Right ventricle myocardium inferior (tissue), 1 donor: ENCODE measurements at regions not wholly inside any gene's neighbourhood (a gene's known extent, or its start where the extent isn't known, plus 50 kb on each side); places are given as distances from the start of the nearest gene placed in this dataset.

Experiments used
- ATAC-seq: fragments of 200-7000 bp; cut with Tn5 transposase; one replicate; pipeline ENCODE4 v1.9.1; 2020; ENCODE audit warnings: mild to moderate bottlenecking, moderate library complexity
- DNase-seq: peaks from one replicate; pipeline ENCODE4 v3.0.0; 2021; ENCODE audit errors: missing footprints
- intact Hi-C: fragments of 100-400 bp; cut with DNase I; formaldehyde crosslinking; loops from one replicate; pipeline ENCODE4 v1.11.0; 2022
- donor health status: DM: no; HTN: yes; CAD: no; lungs with severe emphysema.

DNA sequence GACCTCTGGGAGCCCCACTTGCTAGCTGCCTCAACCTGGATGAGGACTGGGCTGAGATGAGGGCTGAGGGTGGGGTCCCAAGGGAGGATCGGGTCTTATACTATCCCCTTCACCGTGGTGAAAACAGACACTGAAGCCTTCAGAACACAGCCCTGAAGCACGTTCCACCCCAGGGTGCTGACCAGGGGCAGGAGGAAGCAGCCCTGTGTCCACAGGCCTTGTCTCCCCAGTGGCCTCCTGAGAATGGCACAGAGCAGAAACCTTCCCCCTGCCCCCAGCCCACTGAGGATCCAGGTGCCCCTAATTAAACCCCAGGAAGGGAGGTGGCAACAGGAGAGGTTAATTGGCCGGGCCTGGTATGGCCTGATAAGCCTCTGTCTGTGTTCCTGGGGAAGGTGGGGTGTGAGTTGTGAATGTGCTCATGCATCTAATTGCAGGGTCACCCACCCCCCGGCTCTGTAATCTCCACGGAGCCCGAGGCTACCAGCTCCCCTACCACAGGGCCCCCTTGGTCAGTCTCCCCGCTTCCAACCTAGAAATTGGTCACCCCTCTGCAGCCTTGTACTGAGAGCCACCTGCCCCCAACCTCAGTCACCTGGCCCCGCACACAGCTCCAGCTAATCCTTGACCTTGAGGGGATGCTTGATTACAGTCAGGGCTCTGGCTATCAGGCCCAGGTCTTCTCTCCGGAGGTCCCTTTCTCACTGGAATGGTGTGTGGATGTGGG, 159.0 kb upstream of the UNC5B start:
- DNase-seq: no peak
- intact Hi-C loops: no loop called here
- ATAC-seq: no peak

DNA sequence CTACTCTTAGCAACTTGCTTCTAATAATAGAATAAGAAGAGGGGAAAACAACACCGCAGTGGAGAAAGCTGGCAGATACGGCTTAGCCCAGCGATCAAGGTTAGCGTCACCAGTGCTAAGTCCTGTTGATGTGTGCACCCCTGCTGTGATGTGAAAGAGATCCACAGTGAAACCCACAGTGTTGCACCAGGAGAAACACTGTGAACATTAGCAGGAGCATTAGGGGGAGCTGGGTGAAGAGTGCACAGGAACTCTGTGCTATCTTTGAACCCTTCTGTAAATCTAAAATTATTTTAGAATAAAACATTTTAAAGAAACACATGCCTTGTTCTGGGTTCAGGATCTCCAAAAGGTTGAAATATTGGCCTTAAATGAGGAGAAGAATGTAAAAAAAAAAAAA, 154.1 kb upstream of the UNC5B start:
- ATAC-seq: no peak
- intact Hi-C loops: no loop called here
- DNase-seq: no peak

DNA sequence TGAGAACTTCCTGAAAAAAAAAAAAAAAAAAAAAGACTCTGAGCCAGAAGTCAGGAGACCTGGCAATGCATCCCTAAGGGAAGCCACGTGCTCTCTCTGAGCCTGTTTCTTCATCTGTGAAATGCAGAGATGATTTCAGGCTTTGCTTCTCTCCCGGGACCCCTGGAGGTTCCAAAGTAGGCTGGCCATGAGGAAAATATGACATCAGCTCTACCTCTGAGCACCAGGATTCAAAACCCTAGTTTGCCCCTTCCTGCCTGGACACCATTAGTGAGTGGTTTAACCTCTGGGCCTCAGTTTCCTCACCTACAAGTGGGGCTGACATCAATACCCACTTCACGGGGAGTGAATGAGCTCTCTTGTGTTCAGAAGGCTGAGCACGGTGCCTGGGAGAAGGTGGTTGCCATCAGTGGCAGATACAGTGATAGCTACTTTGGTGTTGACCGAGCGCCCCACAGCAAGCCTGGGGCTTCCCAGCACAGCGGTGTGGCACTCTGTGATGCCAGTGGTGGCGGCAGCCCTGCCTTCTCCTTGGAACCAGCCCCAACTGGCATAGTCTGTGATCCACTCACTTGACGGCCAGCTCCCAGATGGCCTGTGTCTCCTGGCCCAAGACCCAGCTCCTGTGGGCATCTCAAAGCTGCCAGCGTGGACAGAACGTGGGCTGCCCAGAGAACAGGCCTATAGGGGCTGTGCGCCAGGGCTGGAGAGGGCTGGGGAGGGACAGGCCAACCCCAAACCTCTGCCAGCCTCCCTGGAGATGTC, 153.1 kb upstream of the UNC5B start:
- intact Hi-C loops: no loop called here
- no peak for DNase-seq

DNA sequence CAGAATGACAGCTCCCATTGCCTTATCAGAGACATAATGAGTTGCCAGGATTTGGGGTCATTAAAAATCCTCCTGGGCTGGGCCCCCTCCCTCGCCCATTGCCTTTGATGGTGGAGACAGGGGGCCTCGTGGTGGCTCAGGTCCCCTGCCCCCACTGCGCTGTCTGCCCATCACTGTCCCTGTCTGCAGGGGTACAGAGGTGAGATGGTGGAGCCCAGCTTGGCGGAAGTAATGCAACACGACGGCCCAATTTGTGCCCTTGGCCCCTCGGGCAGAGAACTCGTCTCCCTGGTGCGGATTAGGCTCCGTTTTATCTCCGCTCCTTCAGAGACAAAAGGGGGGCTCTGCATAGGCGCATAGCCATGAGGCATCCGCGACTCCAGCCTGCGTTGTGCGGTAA, 152.4 kb upstream of the UNC5B start:
- intact Hi-C loops: loop anchor here (5.0 kb wide), 1 partner anchor 133 kb away; no protein-coding TSS in a partner anchor
- DNase-seq (no peak), ATAC-seq (no peak)

More for the DNA sequence above, 153.1 kb upstream of the UNC5B start:
- ATAC-seq: peak; percentile 69

DNA sequence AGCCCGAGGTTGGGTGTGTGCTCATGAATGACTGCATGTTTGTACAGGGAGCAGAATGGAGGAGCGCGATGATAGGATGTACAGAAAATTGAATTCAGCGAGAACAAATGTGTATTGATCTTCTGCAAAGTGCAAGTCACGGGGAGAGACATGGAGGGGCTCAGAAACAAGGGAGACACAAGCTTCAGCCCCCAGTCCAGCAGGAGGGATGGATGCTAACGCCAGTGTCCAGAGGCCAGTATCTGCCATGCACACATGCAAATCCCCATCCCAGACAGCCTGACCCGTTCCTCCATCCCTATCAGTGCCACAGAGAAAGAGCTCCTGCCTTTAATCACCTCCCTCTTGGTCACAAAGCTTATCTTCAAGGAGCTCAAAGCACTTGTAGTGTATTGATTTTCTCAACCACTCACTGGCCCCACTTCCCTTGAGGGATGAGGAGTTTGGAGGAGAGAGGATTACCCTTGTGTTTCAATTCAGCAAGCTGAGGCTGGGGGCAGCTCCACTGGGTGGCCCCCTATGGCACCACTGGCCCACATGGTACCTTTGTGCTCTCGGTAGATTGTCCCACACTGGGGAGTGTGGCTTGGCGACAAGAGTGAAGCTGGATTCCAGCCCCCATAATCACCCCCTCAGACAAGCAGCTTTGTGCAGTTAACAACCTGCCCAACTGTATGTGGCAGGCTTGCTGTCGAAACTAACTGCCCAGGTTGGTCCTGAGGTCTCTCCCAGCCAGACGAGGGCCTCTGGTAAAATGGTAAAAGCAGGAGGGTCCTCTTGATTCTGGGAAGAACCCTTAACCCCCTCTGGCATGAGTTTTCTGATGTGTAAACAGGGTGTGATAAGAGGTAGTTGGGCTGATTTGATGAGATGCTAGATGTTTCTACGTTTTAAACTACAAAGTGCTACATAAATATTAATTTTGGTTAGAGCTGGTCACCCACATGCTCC, 151.6 kb upstream of the UNC5B start:
- no peak for DNase-seq
- no peak for ATAC-seq
- intact Hi-C loops: loop anchor here (5.0 kb wide), 1 partner anchor 133 kb away; no protein-coding TSS in a partner anchor

DNA sequence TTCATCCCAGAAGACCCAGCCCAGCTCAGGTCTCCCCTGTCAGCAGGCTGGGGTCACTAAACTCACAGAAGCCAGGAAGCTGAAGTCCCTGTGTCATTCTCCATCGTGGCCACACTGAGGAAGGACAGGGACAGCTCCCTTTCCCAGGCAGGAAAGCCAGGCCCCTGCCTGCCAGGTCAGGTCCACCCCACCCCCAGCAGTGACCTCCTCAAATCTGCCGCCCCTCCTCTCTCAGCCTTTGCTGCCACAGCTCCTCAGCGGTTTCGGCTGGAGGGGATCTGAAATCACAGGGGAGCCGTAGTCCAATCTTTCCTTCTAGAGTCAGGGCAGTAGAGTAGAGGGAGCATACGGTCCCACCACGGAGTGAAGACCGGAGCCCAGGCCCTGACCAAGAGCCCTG, 150.9 kb upstream of the UNC5B start:
- DNase-seq (no peak), ATAC-seq (no peak)
- intact Hi-C loops: loop anchor here (5.0 kb wide), 1 partner anchor 134 kb away; no protein-coding TSS in a partner anchor

DNA sequence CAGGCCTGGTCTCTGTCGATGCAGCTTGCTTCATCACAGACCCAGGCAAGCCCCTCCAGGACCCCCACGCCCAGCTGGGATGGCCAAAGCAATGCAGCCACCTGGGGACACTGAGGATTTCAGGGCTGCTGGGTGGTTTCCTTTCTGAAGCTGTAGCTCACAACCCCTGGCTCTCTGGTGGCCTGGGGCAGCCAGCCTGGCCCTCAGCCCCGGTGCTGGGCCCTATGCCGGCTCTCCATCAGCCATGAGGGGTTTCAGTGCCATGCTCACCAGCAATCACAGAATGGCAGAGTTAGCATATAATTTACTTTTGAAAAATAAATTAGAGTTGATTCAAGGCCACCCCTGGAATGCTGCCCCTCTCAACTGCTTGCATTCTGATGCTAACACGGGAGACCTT, 150.2 kb upstream of the UNC5B start:
- intact Hi-C loops: loop anchor here (5.0 kb wide), 1 partner anchor 135 kb away; no protein-coding TSS in a partner anchor
- DNase-seq: no peak

DNA sequence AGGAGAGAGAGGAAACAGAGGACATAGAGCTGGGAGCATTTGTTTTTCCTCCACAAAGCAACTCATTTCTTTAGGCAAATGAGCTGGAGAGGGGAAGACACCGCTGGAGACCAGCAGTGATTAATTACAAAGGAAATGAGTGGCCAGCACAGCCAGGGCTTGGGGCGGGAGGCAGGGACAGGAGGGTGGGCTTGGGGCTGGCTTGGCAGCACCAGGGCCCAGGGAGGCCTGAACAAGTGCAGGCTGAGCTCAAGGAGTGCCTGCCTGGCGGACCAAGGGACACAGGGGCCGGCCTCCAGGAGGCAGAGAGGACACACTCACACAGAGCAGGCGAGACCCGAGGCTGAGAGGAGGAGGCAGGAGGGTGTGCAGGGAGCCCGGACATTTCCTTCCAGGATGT, 149.0 kb upstream of the UNC5B start:
- DNase-seq (no peak), ATAC-seq (no peak)
- intact Hi-C loops: loop anchor here (5.0 kb wide), 1 partner anchor 136 kb away; no protein-coding TSS in a partner anchor

More for the DNA sequence above, 150.2 kb upstream of the UNC5B start:
- ATAC-seq: no peak

DNA sequence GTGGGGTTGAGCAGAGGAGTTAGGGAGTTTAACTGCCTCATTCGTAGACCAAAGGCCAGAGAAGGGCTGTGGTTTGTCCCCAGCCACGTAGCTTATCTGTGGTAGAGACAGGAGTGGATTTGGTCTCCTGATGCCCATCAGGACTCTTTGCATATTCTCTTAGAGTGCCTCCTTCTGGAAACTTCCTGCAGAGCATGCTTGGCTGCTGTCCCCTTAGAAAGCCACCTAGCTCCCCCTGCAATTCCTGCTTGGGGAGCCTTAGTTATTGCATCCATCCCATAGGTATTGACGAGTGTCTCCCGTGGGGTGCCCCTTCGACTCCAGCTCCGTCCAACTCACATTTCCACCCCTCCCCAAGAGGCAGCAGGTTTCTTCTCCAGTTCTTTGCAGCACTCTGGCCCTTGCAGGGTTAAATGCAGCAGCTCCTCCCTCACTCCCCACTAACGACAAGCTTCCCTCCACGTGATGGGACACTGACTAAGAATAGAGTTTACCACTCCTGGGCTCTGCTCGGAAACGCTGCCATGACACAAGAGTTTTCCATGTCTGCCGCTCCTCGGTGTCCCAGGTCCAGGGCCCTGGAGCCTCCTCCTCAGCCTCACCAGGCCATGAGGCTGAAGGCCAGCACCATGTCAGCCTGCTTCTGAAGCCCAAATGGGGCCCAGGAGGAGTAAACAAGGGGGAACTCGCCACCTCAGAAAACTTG, 147.8 kb upstream of the UNC5B start:
- ATAC-seq: peak; percentile 65
- intact Hi-C loops: loop anchor here (5.0 kb wide), 2 partner anchors 137 to 148 kb away; partner anchors contain the start of gene UNC5B
- no peak for DNase-seq

DNA sequence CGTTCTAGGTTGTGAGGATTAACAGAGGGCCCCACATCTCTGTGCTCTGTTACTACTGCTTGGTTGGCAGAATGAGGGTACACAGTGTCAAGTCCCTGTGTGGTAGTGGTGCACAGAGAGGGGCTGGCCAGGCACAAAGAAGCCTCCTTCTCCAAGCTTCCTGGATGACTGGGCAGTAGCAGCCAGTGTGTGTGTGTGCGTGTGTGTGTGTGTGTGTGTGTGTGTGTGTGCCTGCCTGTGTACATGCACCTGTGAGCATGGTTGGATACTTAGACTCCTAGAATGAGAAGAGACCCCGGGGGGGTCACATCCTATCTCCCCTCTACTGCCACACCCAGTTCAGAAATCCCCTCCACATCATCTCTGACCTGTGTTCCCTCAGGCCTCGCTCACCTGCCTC, 146.7 kb upstream of the UNC5B start:
- no peak for ATAC-seq
- DNase-seq: no peak
- intact Hi-C loops: loop anchor here (5.0 kb wide), 1 partner anchor 147 kb away; the partner anchor contains the start of gene UNC5B

DNA sequence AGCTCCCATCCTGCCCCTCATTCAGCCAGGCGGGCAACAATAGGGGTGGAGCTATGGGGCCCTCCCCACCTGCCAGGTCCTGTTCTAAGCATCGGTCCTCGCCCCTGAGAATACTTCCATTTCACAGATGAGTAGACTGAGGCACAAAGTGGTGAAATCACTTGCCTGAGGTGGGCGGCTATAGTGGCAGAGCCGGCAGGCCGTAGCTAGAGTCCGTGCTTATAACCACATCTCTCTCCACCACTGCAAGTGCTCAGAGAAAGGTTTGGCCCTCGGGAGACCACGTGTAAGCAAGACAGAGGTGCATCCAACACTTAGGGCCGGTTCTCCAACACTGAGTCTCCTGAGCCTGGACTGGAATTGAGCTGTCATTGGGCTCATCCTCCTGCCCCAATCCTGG, 145.8 kb upstream of the UNC5B start:
- ATAC-seq (no peak), DNase-seq (no peak)
- intact Hi-C loops: loop anchor here (5.0 kb wide), 1 partner anchor 146 kb away; the partner anchor contains the start of gene UNC5B

DNA sequence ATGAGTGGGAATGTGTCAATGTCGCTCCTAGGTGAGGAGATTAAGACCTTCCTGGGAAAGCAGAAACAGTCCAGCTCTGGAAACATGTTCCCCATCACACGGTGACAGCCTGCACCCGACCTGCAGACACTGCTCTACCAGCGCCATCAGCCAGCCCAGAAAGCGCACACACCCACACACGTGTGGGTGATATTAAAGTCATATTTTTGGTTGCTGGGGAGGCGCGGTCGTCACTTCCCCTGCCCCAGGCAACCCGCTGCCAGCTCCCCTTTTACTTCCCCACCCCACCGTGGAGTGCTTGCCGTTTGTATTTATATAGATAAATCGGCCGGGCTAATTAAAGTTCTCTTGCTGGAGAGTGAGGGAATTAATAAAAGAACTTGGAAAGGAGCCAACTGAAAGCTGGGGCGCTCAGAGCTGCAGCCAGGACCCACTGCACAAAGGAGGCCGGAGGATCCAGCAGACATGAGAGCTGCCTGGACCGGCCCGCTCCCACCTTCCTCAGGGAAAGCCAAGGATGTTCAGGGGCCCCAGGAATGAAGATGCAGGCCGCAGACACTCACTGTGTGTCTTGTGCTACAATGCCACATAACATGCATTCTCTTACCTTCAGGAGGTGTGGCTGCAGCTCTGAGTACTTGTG, 145.2 kb upstream of the UNC5B start:
- intact Hi-C loops: loop anchor here (5.0 kb wide), 1 partner anchor 145 kb away; the partner anchor contains the start of gene UNC5B
- ATAC-seq (no peak), DNase-seq (no peak)

DNA sequence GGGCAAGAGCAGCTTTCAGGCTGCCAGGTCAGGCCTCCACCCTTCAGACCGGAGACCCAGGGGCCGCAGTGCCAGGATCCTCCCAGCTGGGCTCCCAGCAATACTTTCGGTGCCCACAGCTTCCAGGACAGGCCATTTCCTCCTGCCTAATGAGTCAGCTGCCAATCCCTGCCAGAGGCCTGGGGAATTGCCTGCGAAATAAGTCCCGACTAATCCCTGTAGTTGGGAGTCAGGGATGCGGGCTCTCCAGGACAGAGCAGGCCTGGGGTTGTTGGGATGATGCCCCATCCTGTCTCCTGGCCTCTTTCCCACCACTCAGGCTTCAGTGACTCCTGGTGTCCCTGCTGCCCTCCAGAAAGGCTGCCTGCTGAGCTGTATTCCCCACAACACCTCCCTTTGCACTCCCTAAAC, 143.5 kb upstream of the UNC5B start:
- ATAC-seq (peak; percentile 75), DNase-seq (no peak)
- intact Hi-C loops: loop anchor here (2.0 to 5.0 kb wide), 2 partner anchors 54 to 143 kb away; partner anchors contain the start of gene UNC5B

DNA sequence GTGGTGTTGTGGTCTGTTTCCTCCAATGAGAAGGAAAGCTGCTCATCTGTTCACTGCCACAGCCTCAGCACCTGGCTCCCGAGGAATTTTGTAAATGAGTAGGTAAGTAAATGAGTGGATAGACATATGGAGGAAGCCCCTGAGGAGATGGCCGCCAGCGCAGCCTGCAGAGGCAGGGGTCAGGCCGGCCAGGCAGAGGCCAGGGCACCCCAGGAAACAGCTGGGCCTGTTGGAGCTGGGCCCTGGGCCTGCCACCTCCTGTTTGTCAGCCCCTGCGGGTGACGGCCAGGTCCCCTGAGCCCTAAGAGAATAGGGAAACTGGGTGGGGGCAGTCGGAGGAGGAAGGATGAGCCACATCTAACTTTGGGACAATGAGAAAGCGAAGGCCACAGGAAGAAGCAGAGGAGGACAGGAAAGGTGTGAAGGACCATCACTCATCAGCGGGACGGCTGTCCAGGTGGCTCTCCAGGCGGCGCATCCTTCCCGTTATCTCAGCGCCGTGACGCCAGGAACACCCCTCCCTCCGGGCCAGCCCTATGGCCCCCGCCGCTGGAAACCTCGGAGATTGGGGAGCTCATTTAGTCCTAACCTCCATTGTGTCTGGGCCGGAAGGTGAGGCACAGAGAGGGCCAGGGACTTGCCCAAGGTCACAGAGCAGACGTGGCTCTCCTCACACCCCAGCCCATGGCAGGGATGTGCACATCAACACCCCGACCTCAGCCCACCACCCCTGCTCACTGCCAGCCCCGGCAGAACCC, 142.3 kb upstream of the UNC5B start:
- intact Hi-C loops: loop anchor here (2.0 to 5.0 kb wide), 2 partner anchors 55 to 142 kb away; partner anchors contain the start of gene UNC5B
- ATAC-seq: no peak
- no peak for DNase-seq

DNA sequence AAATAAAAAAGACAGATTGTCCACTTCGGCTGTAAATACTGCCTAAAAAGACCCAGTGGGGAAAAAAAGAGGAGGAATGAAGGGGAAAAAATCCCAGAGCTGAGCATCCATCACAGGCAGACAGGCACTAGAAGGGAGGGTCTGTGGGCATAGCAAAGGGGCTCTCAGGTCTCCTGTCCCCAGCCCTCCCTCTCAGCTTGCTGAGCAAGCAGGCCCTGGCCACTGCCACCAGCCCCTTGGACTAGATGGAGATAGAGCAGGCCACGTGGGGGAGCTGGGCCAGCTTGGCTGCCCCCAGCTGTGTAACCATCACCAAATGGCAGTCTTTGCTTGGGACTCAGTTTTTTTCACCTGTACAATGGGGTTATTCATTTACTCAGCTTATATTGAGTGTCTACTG, 141.6 kb upstream of the UNC5B start:
- intact Hi-C loops: no loop called here
- DNase-seq: no peak
- no peak for ATAC-seq

DNA sequence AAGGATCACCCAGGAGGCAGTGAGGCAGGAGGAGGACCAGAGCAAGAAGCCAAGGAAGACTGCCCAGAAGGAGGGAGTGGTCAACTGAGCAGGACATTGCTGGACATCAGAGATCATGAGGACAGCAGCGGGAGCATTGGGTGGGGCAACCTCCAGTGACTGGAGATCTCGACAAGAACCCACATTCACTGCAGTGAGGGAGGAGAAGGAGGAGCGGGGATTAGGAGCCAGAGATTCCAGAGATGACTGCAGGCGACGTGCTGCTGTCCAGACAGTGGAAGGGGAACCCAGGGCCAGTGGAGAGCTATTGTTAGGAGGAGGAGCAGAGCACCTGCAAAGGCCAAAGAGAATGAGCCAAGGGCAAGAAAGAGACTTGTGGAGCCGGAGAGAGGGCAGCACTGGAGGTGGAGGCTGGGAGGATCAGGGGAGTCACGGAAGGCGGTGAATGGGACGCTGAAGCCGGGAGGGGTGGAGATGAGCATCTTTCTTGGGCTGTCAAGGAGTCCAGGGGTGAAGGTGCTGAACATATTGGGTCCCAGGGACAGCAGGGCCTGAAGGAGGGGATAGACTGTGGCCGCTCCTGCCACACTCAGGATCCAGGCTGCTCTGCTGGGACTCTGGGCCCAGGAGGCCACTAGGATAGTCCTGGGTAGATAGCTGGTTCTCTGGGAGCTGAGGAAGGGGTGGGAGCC, 140.1 kb upstream of the UNC5B start:
- ATAC-seq: no peak
- no peak for DNase-seq
- intact Hi-C loops: no loop called here
